NB4 (cell line): ENCODE measurements at regions not wholly inside any gene's neighbourhood (a gene's known extent, or its start where the extent isn't known, plus 50 kb on each side); places are given as distances from the start of the nearest gene placed in this dataset.

Experiments
- MYC ChIP-seq: IDR thresholded peaks from 2 replicates; pipeline ENCODE4 v1.6.1; 2011; ENCODE audit warnings: low read depth, low read length
- POLR2A ChIP-seq: IDR thresholded peaks from 2 replicates; pipeline ENCODE4 v1.6.1; 2011; ENCODE audit warnings: mild to moderate bottlenecking; ENCODE audit not compliant: insufficient read length; ENCODE audit errors: extremely low read depth
- TF ChIP-seq, protein P1 (sequence below): IDR thresholded peaks from one replicate; pipeline ENCODE4 v1.5.1; 2012; ENCODE audit warnings: low read depth, low read length
- TF ChIP-seq, protein P2 (sequence below): IDR thresholded peaks from 2 replicates; pipeline ENCODE4 v1.6.1; 2011; ENCODE audit warnings: low read depth, low read length

DNA sequence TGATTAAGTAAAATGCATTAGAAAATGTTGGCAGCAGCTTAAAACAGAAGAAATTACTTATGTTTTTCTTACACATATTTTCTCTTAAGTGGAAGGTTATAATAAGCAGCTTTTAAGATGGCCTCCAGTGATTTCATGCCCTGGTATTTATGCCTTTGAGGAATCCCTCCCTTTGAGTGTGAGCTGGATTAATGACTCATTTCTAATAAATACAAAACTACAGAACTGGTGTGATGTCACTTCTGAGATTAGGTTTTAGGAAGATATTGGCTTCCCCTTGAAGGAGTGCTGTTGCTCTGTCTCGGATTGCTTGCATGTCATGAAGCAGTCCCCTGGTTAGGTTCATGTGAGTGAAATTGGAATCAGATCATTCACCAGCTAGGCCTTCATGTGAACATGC is 143.2 kb upstream of the EPHA7 start:
- TF ChIP-seq POLR2A (no peak), MYC (no peak)
- TF ChIP-seq, protein P1, sequence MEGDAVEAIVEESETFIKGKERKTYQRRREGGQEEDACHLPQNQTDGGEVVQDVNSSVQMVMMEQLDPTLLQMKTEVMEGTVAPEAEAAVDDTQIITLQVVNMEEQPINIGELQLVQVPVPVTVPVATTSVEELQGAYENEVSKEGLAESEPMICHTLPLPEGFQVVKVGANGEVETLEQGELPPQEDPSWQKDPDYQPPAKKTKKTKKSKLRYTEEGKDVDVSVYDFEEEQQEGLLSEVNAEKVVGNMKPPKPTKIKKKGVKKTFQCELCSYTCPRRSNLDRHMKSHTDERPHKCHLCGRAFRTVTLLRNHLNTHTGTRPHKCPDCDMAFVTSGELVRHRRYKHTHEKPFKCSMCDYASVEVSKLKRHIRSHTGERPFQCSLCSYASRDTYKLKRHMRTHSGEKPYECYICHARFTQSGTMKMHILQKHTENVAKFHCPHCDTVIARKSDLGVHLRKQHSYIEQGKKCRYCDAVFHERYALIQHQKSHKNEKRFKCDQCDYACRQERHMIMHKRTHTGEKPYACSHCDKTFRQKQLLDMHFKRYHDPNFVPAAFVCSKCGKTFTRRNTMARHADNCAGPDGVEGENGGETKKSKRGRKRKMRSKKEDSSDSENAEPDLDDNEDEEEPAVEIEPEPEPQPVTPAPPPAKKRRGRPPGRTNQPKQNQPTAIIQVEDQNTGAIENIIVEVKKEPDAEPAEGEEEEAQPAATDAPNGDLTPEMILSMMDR, result no peak
- TF ChIP-seq, protein P2, sequence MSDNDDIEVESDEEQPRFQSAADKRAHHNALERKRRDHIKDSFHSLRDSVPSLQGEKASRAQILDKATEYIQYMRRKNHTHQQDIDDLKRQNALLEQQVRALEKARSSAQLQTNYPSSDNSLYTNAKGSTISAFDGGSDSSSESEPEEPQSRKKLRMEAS, result no peak
